GM12891 (cell line): ENCODE measurements at regions not wholly inside any gene's neighbourhood (a gene's known extent, or its start where the extent isn't known, plus 50 kb on each side); places are given as distances from the start of the nearest gene placed in this dataset.

ENCODE experiments used
- POLR2A ChIP-seq: IDR thresholded peaks from 2 replicates; pipeline ENCODE4 v1.6.1; 2011; ENCODE audit warnings: low read depth, low read length, control low read depth
- POLR2AphosphoS5 ChIP-seq: IDR thresholded peaks from 2 replicates; pipeline ENCODE4 v1.6.1; 2011; ENCODE audit warnings: low read depth, low read length, control low read depth
- SPI1 ChIP-seq: IDR thresholded peaks from 2 replicates; pipeline ENCODE4 v1.6.1; 2011; ENCODE audit warnings: low read depth, low read length, control low read depth
- TAF1 ChIP-seq: IDR thresholded peaks from 2 replicates; pipeline ENCODE4 v1.6.1; 2011; ENCODE audit warnings: low read depth, low read length, control low read depth

GRCh38 chr2:20504174-20504573 lies 57.3 kb downstream of the RHOB start:
- TF ChIP-seq POLR2AphosphoS5 (no peak), POLR2A (no peak), SPI1 (no peak), TAF1 (no peak)
